Astrocyte (in vitro differentiated cells and primary cell): ENCODE measurements at regions not wholly inside any gene's neighbourhood (a gene's known extent, or its start where the extent isn't known, plus 50 kb on each side); places are given as distances from the start of the nearest gene placed in this dataset.

Source experiments
- DNase-seq: peaks from one replicate; pipeline ENCODE4 v3.0.0-alpha.2; 2010; ENCODE audit warnings: low read depth
- FAIRE-seq: peaks from 2 replicates; lab custom pipeline; 2011; peaks lifted over from hg19 to GRCh38; lab: Jason Lieb, UNC
- H2AFZ ChIP-seq: 2 replicates; pipeline ENCODE4 v1.6.0; 2012; ENCODE audit warnings: low read depth, low read length, inconsistent platforms
- H3K27ac ChIP-seq: 2 replicates; pipeline ENCODE4 v1.5.1; 2011; ENCODE audit warnings: low read depth, low read length, inconsistent platforms
- H3K27me3 ChIP-seq: 2 replicates; pipeline ENCODE4 v1.6.0; 2011; ENCODE audit warnings: low read length, inconsistent platforms; ENCODE audit not compliant: insufficient read depth
- H3K36me3 ChIP-seq: 2 replicates; pipeline ENCODE4 v1.5.1; 2011; ENCODE audit warnings: low read length, inconsistent platforms; ENCODE audit not compliant: insufficient read depth
- H3K4me1 ChIP-seq: 2 replicates; pipeline ENCODE4 v1.5.1; 2011; ENCODE audit warnings: low read length, inconsistent platforms; ENCODE audit not compliant: insufficient read depth
- H3K4me2 ChIP-seq: 2 replicates; pipeline ENCODE4 v1.6.0; 2012; ENCODE audit warnings: low read length, inconsistent platforms
- H3K4me3 ChIP-seq: 2 replicates; pipeline ENCODE4 v1.5.1; 2011; ENCODE audit warnings: low read depth, mild to moderate bottlenecking, low read length, inconsistent platforms; ENCODE audit not compliant: insufficient read depth
- H3K79me2 ChIP-seq: 2 replicates; pipeline ENCODE4 v1.6.0; 2012; ENCODE audit warnings: mild to moderate bottlenecking, low read length, inconsistent platforms; ENCODE audit not compliant: insufficient read depth
- H3K9ac ChIP-seq: 2 replicates; pipeline ENCODE4 v1.6.0; 2012; ENCODE audit warnings: mild to moderate bottlenecking, low read length, inconsistent platforms
- H3K9me3 ChIP-seq: 2 replicates; pipeline ENCODE4 v1.5.1; 2012; ENCODE audit warnings: low read depth, mild to moderate bottlenecking, low read length, inconsistent platforms; ENCODE audit not compliant: insufficient read depth
- H4K20me1 ChIP-seq: 2 replicates; pipeline ENCODE4 v1.6.0; 2012; ENCODE audit warnings: low read length, inconsistent platforms; ENCODE audit not compliant: insufficient read depth
- H3K27ac Mint-ChIP-seq: one replicate; pipeline ENCODE4 v1.8.0; 2021; ENCODE audit warnings: mild to moderate bottlenecking, mixed read lengths; ENCODE audit not compliant: unreplicated experiment
- H3K27me3 Mint-ChIP-seq: one replicate; pipeline ENCODE4 v1.8.0; 2021; ENCODE audit warnings: low read depth, mixed read lengths; ENCODE audit not compliant: unreplicated experiment
- H3K36me3 Mint-ChIP-seq: one replicate; pipeline ENCODE4 v1.8.0; 2021; ENCODE audit warnings: low read depth, mixed read lengths; ENCODE audit not compliant: unreplicated experiment
- H3K4me1 Mint-ChIP-seq: one replicate; pipeline ENCODE4 v1.8.0; 2021; ENCODE audit warnings: low read depth, mixed read lengths; ENCODE audit not compliant: unreplicated experiment
- H3K4me3 Mint-ChIP-seq: one replicate; pipeline ENCODE4 v1.8.0; 2021; ENCODE audit warnings: mild to moderate bottlenecking, moderate library complexity, mixed read lengths; ENCODE audit not compliant: unreplicated experiment
- H3K9me3 Mint-ChIP-seq: one replicate; pipeline ENCODE4 v1.8.0; 2021; ENCODE audit warnings: mild to moderate bottlenecking, mixed read lengths; ENCODE audit not compliant: unreplicated experiment
- CTCF ChIP-seq: IDR thresholded peaks from 2 replicates; pipeline ENCODE4 v1.5.1; 2011; ENCODE audit warnings: low read depth, mild to moderate bottlenecking, inconsistent platforms, low read length, moderate library complexity; ENCODE audit not compliant: insufficient read depth
- EZH2 ChIP-seq: IDR thresholded peaks from 2 replicates; pipeline ENCODE4 v1.6.1; 2012; ENCODE audit warnings: mild to moderate bottlenecking, low read length, inconsistent platforms; ENCODE audit not compliant: insufficient read depth

- peaks cover 15% of the 10 kb centered on the region for H3K4me1 Mint-ChIP-seq
- H3K27ac ChIP-seq: no peak overlapping the region
- H3K27me3 ChIP-seq: no peaks in the 10 kb centered on the region
- FAIRE-seq (no peak), DNase-seq (no peak)
- no peaks in the 10 kb centered on the region for H3K36me3 Mint-ChIP-seq
- no peak overlapping the region for H3K4me3 Mint-ChIP-seq
- H3K9me3 ChIP-seq: no peaks in the 10 kb centered on the region
- H3K79me2 ChIP-seq: no peaks in the 10 kb centered on the region
- H3K36me3 ChIP-seq: no peaks in the 10 kb centered on the region
- peaks cover 10% of the 10 kb centered on the region for H3K9me3 Mint-ChIP-seq
- no peaks in the 10 kb centered on the region for H4K20me1 ChIP-seq
- H2AFZ ChIP-seq: no peak overlapping the region
- H3K4me1 ChIP-seq: no peaks in the 10 kb centered on the region
- H3K4me2 ChIP-seq: no peak overlapping the region
- no peak overlapping the region for H3K27ac Mint-ChIP-seq
- no peak overlapping the region for H3K9ac ChIP-seq
- TF ChIP-seq CTCF (no peak), EZH2 (no peak)
- no peak overlapping the region for H3K4me3 ChIP-seq
- no peaks in the 10 kb centered on the region for H3K27me3 Mint-ChIP-seq
These were observed 695.6 kb upstream of the FAM241A start for GRCh38 chr4:111449657-111450056.

DNA sequence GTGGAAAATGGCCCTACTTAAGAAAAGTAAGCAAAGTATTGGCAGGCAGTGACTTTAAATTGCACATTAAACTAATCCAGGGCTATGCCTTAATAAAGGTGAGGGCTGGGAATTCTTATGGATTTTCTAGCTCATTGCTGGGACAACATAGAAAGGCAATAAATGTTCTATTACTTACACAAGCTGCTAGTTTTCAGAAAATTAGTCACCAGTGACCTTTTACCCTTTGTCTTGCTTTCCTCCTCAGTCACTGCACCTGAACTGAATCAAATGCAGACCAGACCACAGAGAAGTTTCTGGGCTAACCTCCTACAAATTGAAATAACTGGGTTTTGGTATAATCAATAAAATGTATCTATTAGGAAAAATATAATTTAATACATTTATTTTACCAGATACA, 694.4 kb upstream of the FAM241A start:
- Mint-ChIP-seq H3K27me3 (no peaks in the 10 kb centered on the region), H3K4me1 (peaks cover 23% of the 10 kb centered on the region), H3K4me3 (no peak overlapping the region), H3K9me3 (peaks cover 10% of the 10 kb centered on the region), H3K36me3 (no peaks in the 10 kb centered on the region), H3K27ac (no peak overlapping the region)
- no peak overlapping the region for H3K27ac ChIP-seq
- TF ChIP-seq CTCF: no peak
- TF ChIP-seq EZH2: no peak
- H3K9ac ChIP-seq: no peak overlapping the region
- H3K27me3 ChIP-seq: no peaks in the 10 kb centered on the region
- DNase-seq: peak; percentile 38
- H3K4me3 ChIP-seq: no peak overlapping the region
- H4K20me1 ChIP-seq: no peaks in the 10 kb centered on the region
- H3K79me2 ChIP-seq: no peaks in the 10 kb centered on the region
- H2AFZ ChIP-seq: no peak overlapping the region
- no peaks in the 10 kb centered on the region for H3K4me1 ChIP-seq
- H3K4me2 ChIP-seq: no peak overlapping the region
- H3K36me3 ChIP-seq: no peaks in the 10 kb centered on the region
- no peak for FAIRE-seq
- H3K9me3 ChIP-seq: no peaks in the 10 kb centered on the region

GRCh38 chr4:111453216-111453615, 692.0 kb upstream of the FAM241A start:
- H3K4me1 ChIP-seq: no peaks in the 10 kb centered on the region
- no peaks in the 10 kb centered on the region for H3K36me3 Mint-ChIP-seq
- no peaks in the 10 kb centered on the region for H3K9me3 ChIP-seq
- no peak overlapping the region for H3K9ac ChIP-seq
- no peak overlapping the region for H3K4me2 ChIP-seq
- H3K27ac ChIP-seq: no peak overlapping the region
- no peak overlapping the region for H2AFZ ChIP-seq
- H4K20me1 ChIP-seq: no peaks in the 10 kb centered on the region
- peak; percentile 29 for DNase-seq
- no peaks in the 10 kb centered on the region for H3K36me3 ChIP-seq
- no peak overlapping the region for H3K27ac Mint-ChIP-seq
- no peak for FAIRE-seq
- TF ChIP-seq EZH2: no peak
- H3K27me3 Mint-ChIP-seq: no peaks in the 10 kb centered on the region
- H3K9me3 Mint-ChIP-seq: peaks cover 1% of the 10 kb centered on the region
- no peak overlapping the region for H3K4me3 ChIP-seq
- no peaks in the 10 kb centered on the region for H3K27me3 ChIP-seq
- H3K4me1 Mint-ChIP-seq: peaks cover 23% of the 10 kb centered on the region
- H3K4me3 Mint-ChIP-seq: no peak overlapping the region
- no peaks in the 10 kb centered on the region for H3K79me2 ChIP-seq
